Epithelial cell of esophagus (primary cell): ENCODE measurements at regions not wholly inside any gene's neighbourhood (a gene's known extent, or its start where the extent isn't known, plus 50 kb on each side); places are given as distances from the start of the nearest gene placed in this dataset.
"Not testable (repeated sequence)": the region's sequence is repeated elsewhere in the genome, so short reads cannot be mapped to it uniquely, and the experiment has no call there.

Experiments
- DNase-seq: peaks from one replicate; pipeline ENCODE4 v3.0.0; 2010; ENCODE audit warnings: low read depth
- H3K4me3 ChIP-seq: 2 replicates; pipeline ENCODE4 v1.5.1; 2011; ENCODE audit warnings: mild to moderate bottlenecking, low read length, control low read depth
- CTCF ChIP-seq: IDR thresholded peaks from 2 replicates; pipeline ENCODE4 v1.5.1; 2011; ENCODE audit warnings: low read depth, mild to moderate bottlenecking, low read length, control low read depth, inconsistent platforms; ENCODE audit not compliant: insufficient read depth; ENCODE audit errors: missing control alignments

GRCh38 chr17:21595086-21595485 is 97.2 kb upstream of the KCNJ18 start:
- TF ChIP-seq CTCF, result no peak
- DNase-seq, result no peak

GRCh38 chr17:21602176-21602575 is 90.1 kb upstream of the KCNJ18 start:
- TF ChIP-seq CTCF, result no peak
- H3K4me3 ChIP-seq, result no peak overlapping the region
- no peak for DNase-seq

More at GRCh38 chr17:21595086-21595485, 97.2 kb upstream of the KCNJ18 start:
- no peak overlapping the region for H3K4me3 ChIP-seq

GRCh38 chr17:21603292-21603691 is 89.0 kb upstream of the KCNJ18 start:
- H3K4me3 ChIP-seq, result not testable (repeated sequence)

GRCh38 chr17:21611443-21611842 is 80.9 kb upstream of the KCNJ18 start:
- DNase-seq, H3K4me3 ChIP-seq: not testable (repeated sequence)

More at GRCh38 chr17:21603292-21603691, 89.0 kb upstream of the KCNJ18 start:
- DNase-seq, result not testable (repeated sequence)

- H3K4me3 ChIP-seq, DNase-seq: not testable (repeated sequence)
Observed at GRCh38 chr17:21612123-21613070, 79.9 kb upstream of the KCNJ18 start.

- no peak for TF ChIP-seq CTCF
- no peak overlapping the region for H3K4me3 ChIP-seq
- no peak for DNase-seq
Observed at GRCh38 chr17:21613071-21613429, 79.3 kb upstream of the KCNJ18 start.

- H3K4me3 ChIP-seq, DNase-seq: not testable (repeated sequence)
Observed at GRCh38 chr17:21626987-21627386, 65.3 kb upstream of the KCNJ18 start.
